OCI-LY7 (cell line): ENCODE measurements at regions not wholly inside any gene's neighbourhood (a gene's known extent, or its start where the extent isn't known, plus 50 kb on each side); places are given as distances from the start of the nearest gene placed in this dataset.

Experiments used
- BruUV-seq: library from RNA; stranded (reverse); fragments of 400-500 nt; replicated peaks from 2 replicates; lab custom pipeline; 2021; lab: Mats Ljungman, UMichigan
- CTCF ChIA-PET: fragments of 300-600 bp; sonication (Branson Sonifier 250); formaldehyde crosslinking; loops from one replicate; lab custom pipeline; 2022; ENCODE audit warnings: antibody characterized with exemption; ENCODE audit not compliant: unreplicated experiment; lab: Charles Lee
- POLR2A ChIA-PET: fragments of 300-600 bp; sonication (Branson Sonifier 250); formaldehyde crosslinking; loops from one replicate; lab custom pipeline; 2022; ENCODE audit warnings: antibody characterized with exemption; lab: Charles Lee
- DNase-seq: peaks from one replicate; pipeline ENCODE4 v3.0.0-alpha.2; 2015; ENCODE audit warnings: low spot score
- H2AFZ ChIP-seq: fragments of 200-600 bp; sonication (generic), shearing (Covaris generic); 2 replicates; pipeline ENCODE4 v1.6.1; 2014; ENCODE audit warnings: mild to moderate bottlenecking, antibody characterized with exemption, low read length, moderate library complexity
- H3K27ac ChIP-seq: fragments of 200-600 bp; sonication (generic); 2 replicates; pipeline ENCODE4 v1.5.1; 2014; ENCODE audit warnings: mixed run types, low read depth, mild to moderate bottlenecking, moderate library complexity, low read length, inconsistent platforms; ENCODE audit not compliant: poor library complexity, severe bottlenecking
- H3K36me3 ChIP-seq: fragments of 200-600 bp; sonication (generic); 2 replicates; pipeline ENCODE4 v1.6.1; 2014; ENCODE audit warnings: mild to moderate bottlenecking, antibody characterized with exemption, low read length, moderate library complexity, mixed read lengths; ENCODE audit not compliant: insufficient read depth
- H3K4me1 ChIP-seq: fragments of 200-600 bp; sonication (generic); 2 replicates; pipeline ENCODE4 v1.5.1; 2014; ENCODE audit warnings: mild to moderate bottlenecking, low read length; ENCODE audit not compliant: insufficient read depth, poor library complexity, severe bottlenecking
- H3K4me2 ChIP-seq: fragments of 200-600 bp; sonication (generic); 2 replicates; pipeline ENCODE4 v1.6.1; 2014; ENCODE audit warnings: mild to moderate bottlenecking, low read length
- H3K4me3 ChIP-seq: fragments of 200-600 bp; sonication (generic); 2 replicates; pipeline ENCODE4 v1.5.1; 2014; ENCODE audit warnings: mild to moderate bottlenecking, low read depth, low read length; ENCODE audit not compliant: poor library complexity, severe bottlenecking
- H3K79me2 ChIP-seq: fragments of 200-600 bp; sonication (generic); 2 replicates; pipeline ENCODE4 v1.6.1; 2016; ENCODE audit warnings: low read depth, mild to moderate bottlenecking, low read length, moderate library complexity, mixed read lengths; ENCODE audit not compliant: insufficient read depth
- H3K9me2 ChIP-seq: fragments of 200-600 bp; sonication (generic); 2 replicates; pipeline ENCODE4 v1.6.1; 2016; ENCODE audit warnings: mild to moderate bottlenecking, low read length, mixed read lengths; ENCODE audit not compliant: insufficient read depth
- H3K9me3 ChIP-seq: fragments of 200-600 bp; sonication (generic); 2 replicates; pipeline ENCODE4 v1.6.1; 2014; ENCODE audit warnings: mild to moderate bottlenecking, mixed run types, low read length, mixed read lengths
- H4K20me1 ChIP-seq: fragments of 200-600 bp; sonication (generic); 2 replicates; pipeline ENCODE4 v1.6.1; 2014; ENCODE audit warnings: mild to moderate bottlenecking, antibody characterized with exemption, low read length, moderate library complexity, mixed read lengths; ENCODE audit not compliant: insufficient read depth
- CTCF ChIP-seq: fragments of 200-600 bp; sonication (generic); conservative IDR thresholded peaks from 2 replicates; pipeline ENCODE4 v1.5.1; 2014; ENCODE audit warnings: mild to moderate bottlenecking, antibody characterized with exemption, low read length, moderate library complexity, mixed read lengths
- EZH2phosphoT487 ChIP-seq: fragments of 200-600 bp; sonication (generic); IDR thresholded peaks from 2 replicates; pipeline ENCODE4 v1.6.1; 2018; ENCODE audit warnings: low read depth, borderline replicate concordance, mild to moderate bottlenecking, mixed run types, antibody characterized with exemption, low read length, moderate library complexity, mixed read lengths
- intact Hi-C: fragments of 100-400 bp; cut with micrococcal nuclease; formaldehyde crosslinking; loops from one replicate; pipeline ENCODE4 v1.10.0; 2022; ENCODE audit not compliant: unreplicated experiment

- Histone ChIP-seq H3K4me1 (no peaks in the 10 kb centered on the region), H4K20me1 (no peaks in the 10 kb centered on the region), H3K79me2 (no peaks in the 10 kb centered on the region), H3K27ac (no peak overlapping the region), H3K4me3 (no peak overlapping the region), H2AFZ (no peak overlapping the region), H3K9me3 (no peaks in the 10 kb centered on the region), H3K4me2 (no peak overlapping the region), H3K9me2 (no peaks in the 10 kb centered on the region), H3K36me3 (no peaks in the 10 kb centered on the region)
- POLR2A ChIA-PET: no interaction called here
- TF ChIP-seq CTCF (no peak), EZH2phosphoT487 (no peak)
- intact Hi-C loops: no loop called here
- DNase-seq: no peak
- BruUV-seq: no TSS peak
- CTCF ChIA-PET: no interaction called here
Observed at GRCh38 chr1:98389809-98390208, 271.7 kb upstream of the SNX7 start.

- no peak overlapping the region for H3K4me3 ChIP-seq
- TF ChIP-seq EZH2phosphoT487 (no peak), CTCF (no peak)
- H4K20me1 ChIP-seq: no peaks in the 10 kb centered on the region
- ChIA-PET CTCF (no interaction called here), POLR2A (interaction anchor here (1.0 kb wide), 1 partner anchor 33 kb away, joined by 3 read pairs; no protein-coding TSS in a partner anchor)
- H3K4me2 ChIP-seq: no peak overlapping the region
- intact Hi-C loops: no loop called here
- no peaks in the 10 kb centered on the region for H3K9me3 ChIP-seq
- no peak overlapping the region for H2AFZ ChIP-seq
- H3K79me2 ChIP-seq: no peaks in the 10 kb centered on the region
- no peaks in the 10 kb centered on the region for H3K4me1 ChIP-seq
- no peak for DNase-seq
- BruUV-seq: no TSS peak
- no peak overlapping the region for H3K27ac ChIP-seq
- H3K36me3 ChIP-seq: no peaks in the 10 kb centered on the region
- no peaks in the 10 kb centered on the region for H3K9me2 ChIP-seq
Observed at GRCh38 chr1:98388441-98388840, 273.1 kb upstream of the SNX7 start.

- intact Hi-C loops: no loop called here
- no peak overlapping the region for H3K27ac ChIP-seq
- BruUV-seq: no TSS peak
Observed at GRCh38 chr1:98387701-98388100, 273.8 kb upstream of the SNX7 start.

More at GRCh38 chr1:98387701-98388100, 273.8 kb upstream of the SNX7 start:
- no peaks in the 10 kb centered on the region for H3K9me2 ChIP-seq
- no peak overlapping the region for H2AFZ ChIP-seq
- H3K9me3 ChIP-seq: no peaks in the 10 kb centered on the region
- no peak overlapping the region for H3K4me2 ChIP-seq
- TF ChIP-seq CTCF: no peak
- TF ChIP-seq EZH2phosphoT487: no peak
- H3K4me1 ChIP-seq: no peaks in the 10 kb centered on the region
- CTCF ChIA-PET: no interaction called here
- no peaks in the 10 kb centered on the region for H3K79me2 ChIP-seq
- no peak for DNase-seq
- POLR2A ChIA-PET: interaction anchor here (0.6 kb wide), 1 partner anchor 15 kb away, joined by 3 read pairs; no protein-coding TSS in a partner anchor
- no peaks in the 10 kb centered on the region for H3K36me3 ChIP-seq
- H3K4me3 ChIP-seq: no peak overlapping the region
- H4K20me1 ChIP-seq: no peaks in the 10 kb centered on the region
